ENCODE measurements at regions not wholly inside any gene's neighbourhood (a gene's known extent, or its start where the extent isn't known, plus 50 kb on each side); places are given as distances from the start of the nearest gene placed in this dataset.

GRCh38 chr6:80696268-80696667, 589.8 kb downstream of the BCKDHB start:
- TF ChIP-seq CTCF (IDR thresholded peaks at IDR 0.05): no peak
- TF ChIP-seq POLR2A (IDR thresholded peaks at IDR 0.05): no peak

All from lower leg skin (tissue), 3 donors.